Colonic mucosa (tissue), 4 donors: ENCODE measurements at regions not wholly inside any gene's neighbourhood (a gene's known extent, or its start where the extent isn't known, plus 50 kb on each side); places are given as distances from the start of the nearest gene placed in this dataset.

ENCODE experiments used
- DNase-seq: peaks from one replicate; pipeline ENCODE4 v3.0.0-alpha.2; 2020
- H3K27ac ChIP-seq: fragments of 200-600 bp; one replicate; pipeline ENCODE4 v1.8.0; 2021
- H3K27me3 ChIP-seq: fragments of 200-600 bp; one replicate; pipeline ENCODE4 v1.8.0; 2021
- H3K36me3 ChIP-seq: fragments of 200-600 bp; one replicate; pipeline ENCODE4 v1.8.0; 2021
- H3K4me1 ChIP-seq: fragments of 200-600 bp; one replicate; pipeline ENCODE4 v1.8.0; 2021; ENCODE audit warnings: mild to moderate bottlenecking
- H3K4me3 ChIP-seq: fragments of 200-600 bp; one replicate; pipeline ENCODE4 v1.8.0; 2021
- H3K9ac ChIP-seq, 2 donors: one replicate each; pipeline ENCODE4 v1.7.0; 2013; ENCODE audit warnings: control low read depth in 2 of 2, low read depth in 2 of 2, low read length in 2 of 2
- H3K9me3 ChIP-seq: fragments of 200-600 bp; one replicate; pipeline ENCODE4 v1.8.0; 2021
- CTCF ChIP-seq: fragments of 200-600 bp; IDR thresholded peaks from one replicate; pipeline ENCODE4 v1.8.0; 2022; ENCODE audit warnings: antibody characterized with exemption, mild to moderate bottlenecking
- intact Hi-C: fragments of 100-400 bp; cut with DNase I; formaldehyde crosslinking; loops from one replicate; pipeline ENCODE4 v1.14.1; 2022
- donor health status: healthy.
- donor health status: DM: no; HTN: no; CAD: no.
- donor health status: DM: no; HTN: no; CAD: no.

DNA sequence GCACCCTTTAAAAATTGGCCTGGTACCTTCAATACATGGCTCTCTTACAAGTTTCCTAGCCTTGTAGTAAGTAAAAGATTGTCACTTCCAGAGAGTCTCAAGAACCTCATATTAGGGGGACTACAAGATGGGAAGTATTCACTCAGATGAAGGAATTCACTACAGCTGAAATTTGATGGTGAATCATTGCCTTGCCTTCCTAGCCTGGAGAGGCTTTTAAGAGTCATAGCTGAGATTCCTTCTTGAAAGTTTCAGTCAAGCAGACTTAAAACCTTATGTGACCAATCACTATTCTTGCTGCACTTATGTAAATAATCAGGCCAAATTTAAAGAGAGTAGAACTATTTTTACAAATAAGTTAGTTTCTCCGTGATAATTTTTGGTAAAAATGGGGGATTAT is 451.6 kb downstream of the TRHDE start:
- Histone ChIP-seq H3K27me3 (no peaks in the 10 kb centered on the region), H3K36me3 (no peaks in the 10 kb centered on the region), H3K4me3 (no peak overlapping the region), H3K4me1 (no peaks in the 10 kb centered on the region), H3K27ac (no peak overlapping the region), H3K9me3 (no peaks in the 10 kb centered on the region), H3K9ac (no peak overlapping the region)
- no peak for TF ChIP-seq CTCF
- intact Hi-C loops: no loop called here
- no peak for DNase-seq

- H3K4me1 ChIP-seq: no peaks in the 10 kb centered on the region
- no peaks in the 10 kb centered on the region for H3K36me3 ChIP-seq
- intact Hi-C loops: no loop called here
- no peak for DNase-seq
- no peak overlapping the region for H3K4me3 ChIP-seq
- no peaks in the 10 kb centered on the region for H3K27me3 ChIP-seq
- H3K27ac ChIP-seq: no peak overlapping the region
- no peaks in the 10 kb centered on the region for H3K9me3 ChIP-seq
- no peak for TF ChIP-seq CTCF
- no peak overlapping the region for H3K9ac ChIP-seq
Observed at GRCh38 chr12:72729451-72730010, 457.4 kb downstream of the TRHDE start.

DNA sequence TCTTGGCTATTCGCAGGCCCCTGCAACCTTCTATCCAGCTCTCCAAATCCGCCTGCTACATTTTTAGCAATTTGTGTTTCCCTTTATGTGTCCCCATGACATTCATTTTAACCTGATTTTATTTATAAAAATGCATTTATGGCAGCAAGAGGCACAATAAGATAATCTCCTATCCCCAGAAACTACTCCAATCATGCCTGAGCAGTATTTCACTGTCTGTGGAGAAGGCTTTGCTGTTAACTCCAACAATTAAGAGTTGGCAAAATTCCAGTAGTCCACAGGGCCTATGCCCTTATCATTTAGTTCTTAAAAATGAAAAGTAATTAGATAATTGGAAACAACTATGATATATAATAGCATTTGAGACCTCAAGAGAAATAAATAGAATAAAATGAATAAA is 462.4 kb downstream of the TRHDE start:
- Histone ChIP-seq H3K27ac (no peak overlapping the region), H3K4me1 (no peaks in the 10 kb centered on the region), H3K36me3 (no peaks in the 10 kb centered on the region), H3K9ac (no peak overlapping the region), H3K27me3 (no peaks in the 10 kb centered on the region), H3K4me3 (no peak overlapping the region), H3K9me3 (no peaks in the 10 kb centered on the region)
- TF ChIP-seq CTCF: no peak
- intact Hi-C loops: no loop called here
- DNase-seq: no peak

DNA sequence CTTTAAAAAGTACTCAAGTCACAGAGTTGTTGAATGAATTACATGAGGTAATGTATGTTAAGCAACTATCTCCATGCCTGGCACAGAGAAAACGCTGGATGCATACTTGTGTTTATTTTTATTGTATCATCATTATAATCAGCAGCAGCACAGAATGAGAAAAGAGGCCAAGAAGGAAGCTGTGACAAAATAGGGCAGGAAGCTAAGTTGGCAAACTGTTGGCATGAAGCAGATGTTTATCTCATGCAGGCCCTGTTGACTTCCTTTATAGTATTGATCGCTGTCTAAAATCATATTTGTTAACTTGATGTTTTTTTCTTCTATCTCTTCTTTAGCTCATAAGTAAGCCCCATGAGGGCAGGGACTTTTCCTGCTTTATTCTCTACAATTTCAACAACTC is 466.6 kb downstream of the TRHDE start:
- TF ChIP-seq CTCF: no peak
- H3K9ac ChIP-seq: no peak overlapping the region
- no peaks in the 10 kb centered on the region for H3K9me3 ChIP-seq
- no peak for DNase-seq
- no peak overlapping the region for H3K4me3 ChIP-seq
- no peak overlapping the region for H3K27ac ChIP-seq
- H3K27me3 ChIP-seq: no peaks in the 10 kb centered on the region
- intact Hi-C loops: no loop called here
- no peaks in the 10 kb centered on the region for H3K4me1 ChIP-seq
- H3K36me3 ChIP-seq: no peaks in the 10 kb centered on the region

GRCh38 chr12:72740064-72740463 is 467.9 kb downstream of the TRHDE start:
- H3K27ac ChIP-seq: no peak overlapping the region
- H3K4me1 ChIP-seq: no peaks in the 10 kb centered on the region
- no peak for TF ChIP-seq CTCF
- no peaks in the 10 kb centered on the region for H3K36me3 ChIP-seq
- intact Hi-C loops: no loop called here
- no peak overlapping the region for H3K4me3 ChIP-seq
- no peak overlapping the region for H3K9ac ChIP-seq
- no peak for DNase-seq
- no peaks in the 10 kb centered on the region for H3K27me3 ChIP-seq
- no peaks in the 10 kb centered on the region for H3K9me3 ChIP-seq

- Histone ChIP-seq H3K36me3 (no peaks in the 10 kb centered on the region), H3K9ac (no peak overlapping the region), H3K27ac (no peak overlapping the region), H3K4me1 (no peaks in the 10 kb centered on the region), H3K4me3 (no peak overlapping the region), H3K9me3 (no peaks in the 10 kb centered on the region), H3K27me3 (no peaks in the 10 kb centered on the region)
- DNase-seq: no peak
- no peak for TF ChIP-seq CTCF
- intact Hi-C loops: no loop called here
Observed at GRCh38 chr12:72742568-72742967, 470.4 kb downstream of the TRHDE start.
